ENCODE measurements at regions not wholly inside any gene's neighbourhood (a gene's known extent, or its start where the extent isn't known, plus 50 kb on each side); places are given as distances from the start of the nearest gene placed in this dataset.

DNA sequence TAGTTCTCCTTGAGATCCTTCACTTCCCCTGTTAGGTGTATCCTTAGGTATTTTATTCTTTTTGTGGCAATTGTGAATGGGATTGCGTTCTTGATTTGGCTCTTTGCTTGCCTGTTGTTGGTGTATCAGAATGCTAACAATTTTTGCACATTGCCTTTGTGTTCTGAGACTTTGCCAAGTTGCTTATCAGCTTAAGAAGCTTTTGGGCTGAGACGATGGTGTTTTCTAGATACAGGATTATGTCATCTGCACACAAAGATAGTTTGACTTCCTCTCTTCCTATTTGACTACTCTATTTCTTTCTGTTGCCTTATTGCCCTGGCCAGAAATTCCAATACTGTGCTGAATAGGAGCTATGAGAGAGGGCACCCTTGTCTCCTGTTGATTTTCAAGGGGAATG lies 609.4 kb upstream of the COX7C start:
- TF ChIP-seq CTCF (IDR thresholded peaks at IDR 0.05): no peak
- no peak for TF ChIP-seq POLR2AphosphoS5 (IDR thresholded peaks at IDR 0.05)
